KOPT-K1 (cell line): ENCODE measurements at regions not wholly inside any gene's neighbourhood (a gene's known extent, or its start where the extent isn't known, plus 50 kb on each side); places are given as distances from the start of the nearest gene placed in this dataset.
"Not testable (repeated sequence)": the region's sequence is repeated elsewhere in the genome, so short reads cannot be mapped to it uniquely, and the experiment has no call there.

Experiments
- H3K27ac ChIP-seq: fragments of 200-600 bp; sonication (generic); 2 replicates; pipeline ENCODE4 v1.5.1; 2016; ENCODE audit warnings: antibody characterized with exemption, mild to moderate bottlenecking, low read depth, low read length; ENCODE audit not compliant: poor library complexity, severe bottlenecking
- H3K36me3 ChIP-seq: fragments of 200-600 bp; sonication (generic); 2 replicates; pipeline ENCODE4 v1.5.1; 2017; ENCODE audit warnings: antibody characterized with exemption, mild to moderate bottlenecking, low read length, moderate library complexity; ENCODE audit not compliant: insufficient read depth
- H3K9me3 ChIP-seq: fragments of 200-600 bp; sonication (generic); 2 replicates; pipeline ENCODE4 v1.5.1; 2017; ENCODE audit warnings: antibody characterized with exemption, low read length, mild to moderate bottlenecking; ENCODE audit not compliant: insufficient read depth, poor library complexity, severe bottlenecking

DNA sequence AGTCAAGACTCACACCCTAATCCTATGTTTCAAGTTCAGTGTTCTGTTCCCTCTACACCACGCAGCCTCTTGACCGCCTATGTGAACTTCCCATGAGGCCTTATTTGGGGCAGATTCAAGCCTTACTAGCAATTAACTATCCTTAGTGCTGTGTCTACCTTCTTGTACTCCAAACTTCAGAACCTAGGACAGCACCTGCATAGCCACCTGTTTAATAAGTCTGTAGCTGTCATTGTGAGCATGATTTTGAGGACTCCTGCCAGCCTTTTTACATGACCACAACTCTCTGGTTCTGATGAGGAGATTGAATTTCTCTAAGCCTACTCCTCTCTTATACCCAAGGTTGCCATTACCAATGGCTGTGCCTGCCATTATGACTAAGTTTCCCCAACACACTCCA is 50.8 kb upstream of the PCSK1 start:
- Histone ChIP-seq H3K9me3 (no peaks in the 10 kb centered on the region), H3K36me3 (no peaks in the 10 kb centered on the region), H3K27ac (no peak overlapping the region)

DNA sequence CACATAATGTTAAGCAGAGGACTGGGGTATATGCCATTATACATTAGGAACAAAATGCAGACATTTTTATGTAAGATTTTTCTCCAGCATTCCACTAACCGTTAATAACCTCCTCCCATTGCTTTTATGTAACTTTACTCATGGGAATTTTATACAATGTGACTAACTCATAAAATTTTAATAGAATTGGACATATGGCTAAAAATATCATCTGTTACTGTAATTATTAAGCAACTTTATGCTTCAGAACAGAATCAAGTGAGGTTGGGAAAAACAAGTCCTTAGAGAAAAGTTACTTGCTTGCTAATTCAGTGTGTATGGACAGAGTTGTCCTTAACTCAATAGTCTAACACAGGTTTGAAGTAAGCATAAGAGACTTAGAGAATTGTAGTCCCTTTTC is 54.8 kb upstream of the PCSK1 start:
- H3K36me3 ChIP-seq = no peaks in the 10 kb centered on the region
- H3K27ac ChIP-seq = no peak overlapping the region
- H3K9me3 ChIP-seq = no peaks in the 10 kb centered on the region

DNA sequence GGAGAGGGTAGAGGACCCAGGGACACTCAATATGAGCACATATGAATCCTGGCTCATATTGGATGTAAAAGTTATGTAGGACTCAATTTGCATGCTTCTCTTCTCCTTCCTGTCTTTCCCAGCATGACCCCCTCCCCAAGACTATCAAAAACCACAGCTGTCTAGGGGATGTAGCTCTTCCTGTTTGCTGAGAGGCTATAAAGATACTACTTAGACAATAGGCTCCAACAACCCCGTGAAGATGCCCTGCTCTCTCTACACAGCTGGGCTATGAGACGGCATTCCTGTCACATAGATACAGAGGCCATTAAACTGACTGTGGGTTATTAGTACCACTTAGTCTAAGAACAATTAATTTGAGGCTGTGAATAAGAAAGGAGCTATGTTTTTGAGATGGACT is 56.5 kb upstream of the PCSK1 start:
- no peaks in the 10 kb centered on the region for H3K36me3 ChIP-seq
- H3K9me3 ChIP-seq = no peaks in the 10 kb centered on the region
- H3K27ac ChIP-seq = no peak overlapping the region

DNA sequence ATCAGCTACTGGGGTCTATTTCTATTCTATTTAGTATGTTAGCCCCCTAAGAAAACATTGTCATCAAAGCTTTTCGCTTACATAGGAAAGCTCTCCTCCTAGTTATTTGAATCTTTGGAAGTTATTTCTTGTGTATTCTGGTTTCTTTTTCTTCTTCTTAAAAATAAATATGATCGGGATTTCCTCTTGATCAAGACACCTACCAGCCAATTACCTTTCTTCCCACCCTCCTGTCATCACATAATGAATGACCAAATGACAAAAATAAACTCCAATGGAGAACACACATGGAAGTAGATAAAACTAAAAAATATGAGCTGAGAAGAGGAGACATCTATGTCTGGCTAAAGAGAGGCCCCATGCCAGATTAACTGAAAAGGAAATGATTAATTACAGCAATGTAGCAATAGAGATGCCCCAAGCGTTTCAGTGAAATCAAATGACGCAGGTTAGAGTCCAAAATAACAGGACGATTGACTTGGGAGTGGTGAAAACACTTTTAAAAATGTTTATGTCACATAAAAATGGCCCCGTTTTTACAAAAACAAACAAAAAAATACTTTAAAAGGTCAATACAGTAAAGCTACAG is 59.5 kb upstream of the PCSK1 start:
- Histone ChIP-seq H3K9me3 (no peaks in the 10 kb centered on the region), H3K27ac (no peak overlapping the region), H3K36me3 (no peaks in the 10 kb centered on the region)

DNA sequence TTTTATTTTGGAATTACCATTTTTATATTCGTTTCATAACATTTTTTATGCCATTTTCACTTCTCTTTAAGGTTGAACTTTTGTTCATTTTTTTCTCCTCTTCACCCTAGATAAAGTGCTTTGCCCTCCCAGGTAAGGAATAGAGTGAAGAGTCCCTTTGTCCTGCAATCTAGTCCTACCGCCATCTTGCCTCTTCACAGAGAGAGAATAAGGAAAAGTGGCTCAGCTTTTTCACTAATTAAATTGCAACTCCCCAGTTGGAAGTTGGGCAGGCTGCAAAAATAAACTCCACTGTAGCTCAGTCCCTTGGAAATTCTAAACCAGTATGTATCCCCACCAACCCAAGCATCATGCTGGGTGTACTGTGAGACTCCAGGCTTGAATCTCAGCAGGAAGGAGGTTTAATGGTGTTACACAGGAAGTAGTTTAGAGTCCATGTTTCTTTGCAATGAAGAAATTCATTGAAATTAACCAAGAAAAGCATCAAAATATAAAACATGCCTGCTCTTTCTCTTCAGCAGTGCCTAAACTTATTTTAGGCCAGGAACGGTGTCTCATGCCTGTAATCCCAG is 60.3 kb upstream of the PCSK1 start:
- Histone ChIP-seq H3K27ac (no peak overlapping the region), H3K36me3 (no peaks in the 10 kb centered on the region)

DNA sequence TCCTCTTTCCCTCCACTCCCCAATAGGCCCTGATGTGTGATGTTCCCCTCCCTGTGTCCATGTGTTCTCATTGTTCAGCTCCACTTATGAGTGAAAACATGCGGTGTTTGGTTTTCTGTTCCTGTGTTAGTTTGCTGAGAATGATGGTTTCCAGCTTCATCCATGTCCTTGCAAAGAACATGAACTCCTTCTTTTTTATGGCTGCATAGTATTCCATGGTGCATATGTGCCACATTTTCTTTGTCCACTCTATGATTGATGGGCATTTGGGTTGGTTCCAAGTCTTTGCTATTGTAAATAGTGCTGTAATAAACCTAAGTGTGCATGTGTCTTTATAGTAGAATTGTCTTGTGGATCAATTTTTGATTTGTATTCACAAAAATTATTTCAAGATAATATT is 62.4 kb upstream of the PCSK1 start:
- not testable (repeated sequence) for H3K27ac ChIP-seq, H3K9me3 ChIP-seq, H3K36me3 ChIP-seq

More for the DNA sequence above, 60.3 kb upstream of the PCSK1 start:
- H3K9me3 ChIP-seq = no peaks in the 10 kb centered on the region

DNA sequence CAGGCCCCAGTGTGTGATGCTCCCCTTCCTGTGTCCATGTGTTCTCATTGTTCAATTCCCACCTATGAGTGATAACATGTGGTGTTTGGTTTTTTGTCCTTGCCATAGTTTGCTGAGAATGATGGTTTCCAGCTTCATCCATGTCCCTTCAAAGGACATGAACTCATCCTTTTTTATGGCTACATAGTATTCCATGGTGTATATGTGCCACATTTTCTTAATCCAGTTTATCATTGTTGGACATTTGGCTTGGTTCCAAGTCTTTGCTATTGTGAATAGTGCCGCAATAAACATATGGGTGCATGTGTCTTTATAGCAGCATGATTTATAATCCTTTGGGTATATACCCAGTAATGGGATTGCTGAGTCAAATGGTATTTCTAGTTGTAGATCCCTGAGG is 64.0 kb upstream of the PCSK1 start:
- H3K36me3 ChIP-seq, H3K27ac ChIP-seq, H3K9me3 ChIP-seq: not testable (repeated sequence)

DNA sequence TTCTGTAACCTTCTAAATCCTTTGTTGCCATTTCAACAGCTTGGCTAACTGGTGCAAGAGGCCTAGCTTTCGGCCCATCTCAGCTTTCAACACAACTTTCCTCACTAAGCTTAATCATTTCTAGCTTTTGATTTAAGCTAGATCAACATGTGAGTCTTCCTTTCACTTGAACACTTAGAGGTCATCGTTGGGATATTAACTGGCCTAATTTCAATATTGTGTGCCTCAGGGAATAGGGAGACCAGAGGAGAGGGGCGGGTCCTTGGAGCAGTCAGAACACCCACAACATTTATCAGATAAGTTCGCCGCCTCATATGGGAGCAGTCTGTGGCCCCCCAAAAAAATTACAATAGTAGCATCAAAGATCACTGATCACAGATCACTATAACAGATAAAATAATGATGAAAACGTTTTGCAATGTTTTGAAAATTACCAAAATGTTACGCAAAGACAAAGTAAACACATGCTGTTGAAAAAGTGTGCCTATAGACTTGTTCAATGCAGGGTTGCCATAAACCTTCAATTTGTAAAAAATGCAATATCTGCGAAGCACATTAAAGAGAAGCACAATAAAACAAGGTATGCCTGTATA is 66.8 kb upstream of the PCSK1 start:
- no peaks in the 10 kb centered on the region for H3K9me3 ChIP-seq
- no peak overlapping the region for H3K27ac ChIP-seq
- H3K36me3 ChIP-seq = no peaks in the 10 kb centered on the region

DNA sequence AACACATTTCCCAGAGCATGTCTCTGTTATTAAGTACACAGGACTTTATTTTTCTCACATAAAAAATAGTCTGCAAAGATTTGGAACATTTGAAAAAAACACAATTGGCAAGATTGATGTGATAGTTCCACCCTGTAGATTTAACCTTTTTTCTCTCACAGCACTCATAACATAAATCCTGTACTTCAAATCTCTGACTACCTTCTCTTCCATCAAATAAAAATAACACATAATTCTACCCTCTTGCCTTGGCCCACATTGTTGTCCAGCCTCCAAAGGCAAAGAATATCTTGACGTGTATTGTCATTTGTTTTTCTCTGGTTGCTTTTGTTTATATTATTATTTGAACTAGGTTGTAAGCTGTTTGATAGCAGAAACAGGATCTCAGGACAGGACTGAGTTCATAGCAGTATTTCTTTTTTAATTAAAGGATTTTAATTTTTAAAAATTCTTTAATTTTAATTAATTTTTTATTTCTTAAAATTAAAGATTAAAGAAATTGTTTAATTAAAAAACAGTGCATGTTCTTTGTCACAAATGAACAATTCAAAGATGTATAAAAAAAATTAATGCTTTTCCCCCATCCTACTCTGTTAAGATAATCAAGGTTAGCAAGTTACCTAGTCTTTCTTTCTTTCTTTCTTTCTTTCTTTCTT is 69.1 kb upstream of the PCSK1 start:
- Histone ChIP-seq H3K36me3 (no peaks in the 10 kb centered on the region), H3K27ac (no peak overlapping the region), H3K9me3 (no peaks in the 10 kb centered on the region)

DNA sequence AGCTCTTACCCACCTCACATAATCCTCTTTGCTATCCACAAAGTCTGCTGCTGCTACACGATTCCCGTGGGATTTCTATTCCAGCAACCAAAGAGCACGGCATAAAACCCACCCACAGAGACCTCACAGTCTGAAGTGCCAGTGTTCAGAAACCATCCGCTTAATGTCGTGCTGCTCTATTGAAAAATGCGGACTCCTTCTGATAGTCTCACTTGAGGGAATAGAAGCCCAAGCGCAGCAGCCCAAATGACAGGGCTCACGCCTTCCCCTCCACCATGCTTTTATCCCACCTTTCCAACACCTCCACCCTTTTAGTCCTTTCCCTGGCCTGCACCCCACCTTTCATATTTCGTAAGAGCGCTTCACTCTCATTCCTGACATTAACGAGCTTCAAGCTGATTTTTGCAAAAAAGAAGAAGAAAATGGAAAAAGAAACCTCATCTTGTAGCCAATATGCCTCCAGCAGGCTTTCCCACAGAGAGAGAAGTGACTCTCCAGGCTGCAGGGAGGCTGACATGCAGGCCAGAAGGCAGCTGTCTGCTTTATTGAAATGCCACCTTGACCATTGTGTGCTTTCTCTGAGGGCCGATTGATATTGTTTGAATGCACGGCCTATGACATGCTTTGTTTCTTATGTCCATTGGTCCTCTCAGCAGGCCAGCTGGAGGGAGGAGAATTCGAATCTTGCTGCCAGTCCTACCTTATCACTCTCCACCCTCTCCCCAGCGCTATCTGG is 70.6 kb upstream of the PCSK1 start:
- Histone ChIP-seq H3K9me3 (no peaks in the 10 kb centered on the region), H3K36me3 (no peaks in the 10 kb centered on the region), H3K27ac (no peak overlapping the region)

DNA sequence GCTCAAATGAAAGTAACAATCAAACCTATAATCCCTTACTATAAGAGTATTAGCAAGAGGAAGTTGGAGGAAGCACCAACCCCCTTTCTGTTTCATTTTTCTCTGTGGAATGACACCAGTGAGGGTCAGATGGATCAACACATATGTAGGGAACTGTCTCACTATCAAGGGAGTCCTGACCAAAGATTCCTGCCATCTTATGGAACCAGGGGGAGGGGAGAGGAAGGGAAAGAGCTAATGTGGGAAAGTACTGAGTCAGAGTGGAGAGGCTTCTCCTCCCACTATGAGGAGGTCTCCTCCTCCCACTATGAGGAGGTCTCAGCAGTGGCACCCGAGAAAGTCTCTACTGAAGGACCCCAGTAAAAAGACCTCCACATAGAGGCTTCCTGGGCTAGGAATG is 73.3 kb upstream of the PCSK1 start:
- no peak overlapping the region for H3K27ac ChIP-seq
- H3K36me3 ChIP-seq = no peaks in the 10 kb centered on the region
- no peaks in the 10 kb centered on the region for H3K9me3 ChIP-seq

DNA sequence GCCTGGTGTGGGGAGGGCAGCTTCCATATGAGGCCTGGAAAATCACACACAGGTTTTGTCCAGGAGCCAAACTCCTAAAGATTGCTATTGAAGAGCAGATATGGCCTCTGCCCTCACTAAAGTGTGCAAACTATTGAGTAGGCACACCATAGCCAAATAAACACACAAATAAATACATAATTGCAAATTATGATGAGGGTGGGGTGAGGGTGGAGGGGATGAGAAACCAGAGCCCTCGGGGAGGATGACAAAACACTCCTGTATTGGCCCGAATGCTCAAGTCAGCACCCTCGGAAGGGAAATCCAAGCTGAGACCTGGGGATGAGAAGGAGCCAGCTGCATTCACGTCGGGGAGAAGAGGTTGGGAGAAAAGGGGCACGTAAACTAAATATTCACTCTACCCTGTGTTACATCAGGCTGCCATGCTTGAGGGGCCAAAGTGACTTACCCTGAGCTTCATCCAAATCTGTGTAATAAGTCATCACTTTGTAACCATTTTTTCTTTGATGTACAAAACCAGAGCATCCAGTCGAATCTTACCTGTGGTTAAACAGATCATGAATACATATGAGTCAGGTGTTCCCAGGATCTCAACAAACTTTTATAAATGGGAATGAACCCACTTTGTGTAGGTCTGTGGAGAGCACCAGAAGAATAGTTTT is 73.9 kb upstream of the PCSK1 start:
- Histone ChIP-seq H3K36me3 (no peaks in the 10 kb centered on the region), H3K9me3 (no peaks in the 10 kb centered on the region), H3K27ac (no peak overlapping the region)

DNA sequence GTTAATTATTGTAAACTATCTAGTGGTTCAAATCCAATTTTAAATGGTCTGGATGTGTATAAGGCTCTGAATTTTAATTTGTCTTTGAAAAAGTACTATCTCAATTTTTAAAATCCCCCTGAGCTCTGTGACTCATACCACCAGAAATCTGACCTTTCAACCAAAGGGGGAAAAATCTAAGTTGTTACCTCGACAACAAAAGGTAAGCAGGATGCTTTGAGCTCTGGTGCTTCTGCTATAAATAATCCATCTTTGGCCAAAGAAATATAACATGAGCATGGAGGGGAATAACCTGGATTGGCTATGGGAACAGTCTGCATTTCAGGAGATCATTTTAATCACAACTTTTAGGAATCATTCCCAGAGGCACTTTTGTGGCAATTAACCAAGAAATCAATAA is 76.3 kb upstream of the PCSK1 start:
- Histone ChIP-seq H3K9me3 (no peaks in the 10 kb centered on the region), H3K36me3 (no peaks in the 10 kb centered on the region), H3K27ac (no peak overlapping the region)

DNA sequence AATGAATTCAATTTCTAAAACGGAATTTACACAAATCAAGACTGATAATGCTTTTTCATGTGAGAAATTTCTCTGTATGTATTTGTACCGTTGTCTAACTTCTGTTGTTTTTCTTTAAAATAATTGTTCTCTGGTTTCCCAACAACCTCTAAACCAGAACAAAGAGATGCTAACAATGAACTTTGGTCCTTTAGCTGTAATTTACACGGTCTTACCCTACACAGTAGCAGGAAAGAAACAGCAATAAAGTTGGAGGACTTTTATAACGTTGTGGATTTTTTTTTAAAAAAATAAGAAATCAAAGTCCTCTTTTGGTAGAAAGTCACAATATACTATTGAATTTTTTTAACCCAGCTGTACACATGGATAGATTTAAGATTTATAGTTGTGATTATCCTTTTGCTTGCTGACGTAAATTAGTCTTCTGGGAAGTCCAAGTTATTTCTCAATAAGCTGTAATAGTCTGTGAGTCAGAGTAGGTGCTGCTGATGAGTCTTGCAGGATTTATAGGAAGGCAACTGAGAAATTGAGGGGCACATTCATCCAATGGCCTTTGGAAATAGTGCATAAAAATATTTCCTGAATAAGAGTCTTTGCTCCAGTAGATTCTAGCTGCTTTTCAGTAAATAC is 76.8 kb upstream of the PCSK1 start:
- Histone ChIP-seq H3K36me3 (no peaks in the 10 kb centered on the region), H3K9me3 (no peaks in the 10 kb centered on the region), H3K27ac (no peak overlapping the region)
